Spleen (tissue), 7 donors: ENCODE measurements at regions not wholly inside any gene's neighbourhood (a gene's known extent, or its start where the extent isn't known, plus 50 kb on each side); places are given as distances from the start of the nearest gene placed in this dataset.

Experiments
- CTCF ChIP-seq, 11 experiments: fragments of 200-600 bp in 7 of 11; fragments of 450-650 bp in 4 of 11; sonication (generic) in 4 of 11; IDR thresholded peaks in 8 of 11; conservative IDR thresholded peaks in 3 of 11; 1 replicate in 7 of 11; 2 replicates in 4 of 11; pipeline versions ENCODE4 v1.4.0 to v1.8.0; 2016 to 2021; ENCODE audit warnings: antibody characterized with exemption in 11 of 11, inconsistent platforms in 4 of 11, mild to moderate bottlenecking in 1 of 11
- POLR2A ChIP-seq, 3 donors: fragments of 450-650 bp; IDR thresholded peaks; one replicate each; pipeline ENCODE4 v1.5.1; 2017; ENCODE audit warnings: antibody characterized with exemption in 3 of 3, mild to moderate bottlenecking in 1 of 3
- donor health status: DM: no; HTN: no; CAD: no; lungs with moderate emphysema.
- donor health status: DM: no; HTN: no; CAD: no.
- donor health status: DM: no; HTN: no; CAD: no.

- no peak for TF ChIP-seq CTCF (IDR thresholded peaks at IDR 0.05 in 8 of 11, conservative IDR thresholded peaks at IDR 0.05 in 3 of 11)
- TF ChIP-seq POLR2A (IDR thresholded peaks at IDR 0.05): no peak
Observed at GRCh38 chr7:45417735-45418134, 156.4 kb upstream of the ADCY1 start.
